ENCODE measurements at regions not wholly inside any gene's neighbourhood (a gene's known extent, or its start where the extent isn't known, plus 50 kb on each side); places are given as distances from the start of the nearest gene placed in this dataset.

- Mint-ChIP-seq H3K9me3 (no peaks in the 10 kb centered on the region), H3K36me3 (no peaks in the 10 kb centered on the region), H3K27me3 (ENCODE audit: low read depth in 2 of 2) (peaks cover 3 to 8% of the 10 kb centered on the region in 2 donors), H3K4me1 (no peaks in the 10 kb centered on the region), H3K4me3 (no peak overlapping the region), H3K27ac (no peak overlapping the region)
- no peaks in the 10 kb centered on the region for H3K36me3 ChIP-seq (ENCODE audit: control insufficient read depth, insufficient read depth, low read length)
- DNase-seq (no peak), ATAC-seq (no peak)
- peaks cover 4% of the 10 kb centered on the region for H3K27me3 ChIP-seq (ENCODE audit: control insufficient read depth, insufficient read depth, low read length)
- H3K4me3 ChIP-seq (ENCODE audit: low read length), result no peak overlapping the region
- intact Hi-C loops (cut with micrococcal nuclease), result no loop called here
- no peaks in the 10 kb centered on the region for H3K9me3 ChIP-seq (ENCODE audit: control insufficient read depth, insufficient read depth, low read length)
- no peak overlapping the region for H3K27ac ChIP-seq (ENCODE audit: low read length)
- H3K4me1 ChIP-seq (ENCODE audit: control insufficient read depth, insufficient read depth, low read length), result no peaks in the 10 kb centered on the region
- 92% methylated on average over 7 of the region's 7 CpGs for WGBS (ENCODE audit: insufficient coverage)
- no peak for TF ChIP-seq CTCF (IDR thresholded peaks at IDR 0.05)
These were observed 146.4 kb upstream of the ATXN7L3B start for GRCh38 chr12:74391283-74391682.

GRCh38 chr12:74393272-74393671 lies 144.4 kb upstream of the ATXN7L3B start:
- Histone ChIP-seq H3K9me3 (ENCODE audit: control insufficient read depth, insufficient read depth, low read length) (no peaks in the 10 kb centered on the region), H3K27me3 (ENCODE audit: control insufficient read depth, insufficient read depth, low read length) (peaks cover 4% of the 10 kb centered on the region), H3K4me1 (ENCODE audit: control insufficient read depth, insufficient read depth, low read length) (no peaks in the 10 kb centered on the region), H3K4me3 (ENCODE audit: low read length) (no peak overlapping the region), H3K36me3 (ENCODE audit: control insufficient read depth, insufficient read depth, low read length) (no peaks in the 10 kb centered on the region), H3K27ac (ENCODE audit: low read length) (no peak overlapping the region)
- TF ChIP-seq CTCF (IDR thresholded peaks at IDR 0.05), result no peak
- H3K4me1 Mint-ChIP-seq, result no peaks in the 10 kb centered on the region
- no peak overlapping the region for H3K27ac Mint-ChIP-seq
- peaks cover 8 to 14% of the 10 kb centered on the region in 2 donors for H3K27me3 Mint-ChIP-seq (ENCODE audit: low read depth in 2 of 2)
- ATAC-seq, result no peak
- 78% methylated on average over 2 of the region's 4 CpGs for WGBS (ENCODE audit: insufficient coverage)
- H3K9me3 Mint-ChIP-seq, result no peaks in the 10 kb centered on the region
- no peak for DNase-seq
- H3K36me3 Mint-ChIP-seq, result no peaks in the 10 kb centered on the region
- intact Hi-C loops (cut with micrococcal nuclease), result no loop called here
- no peak overlapping the region for H3K4me3 Mint-ChIP-seq

- Histone ChIP-seq H3K27ac (ENCODE audit: low read length) (no peak overlapping the region), H3K4me3 (ENCODE audit: low read length) (no peak overlapping the region), H3K4me1 (ENCODE audit: control insufficient read depth, insufficient read depth, low read length) (no peaks in the 10 kb centered on the region), H3K36me3 (ENCODE audit: control insufficient read depth, insufficient read depth, low read length) (no peaks in the 10 kb centered on the region), H3K27me3 (ENCODE audit: control insufficient read depth, insufficient read depth, low read length) (peaks cover 4% of the 10 kb centered on the region), H3K9me3 (ENCODE audit: control insufficient read depth, insufficient read depth, low read length) (no peaks in the 10 kb centered on the region)
- intact Hi-C loops (cut with micrococcal nuclease), result no loop called here
- no peak for ATAC-seq
- Mint-ChIP-seq H3K4me1 (no peaks in the 10 kb centered on the region), H3K27me3 (ENCODE audit: low read depth in 2 of 2) (peaks cover 11 to 14% of the 10 kb centered on the region in 2 donors), H3K27ac (no peak overlapping the region), H3K36me3 (no peaks in the 10 kb centered on the region), H3K4me3 (no peak overlapping the region), H3K9me3 (no peaks in the 10 kb centered on the region)
- WGBS (ENCODE audit: insufficient coverage), result no CpG with 5 or more reads among the region's 1 CpG
- no peak for DNase-seq
- no peak for TF ChIP-seq CTCF (IDR thresholded peaks at IDR 0.05)
These were observed 143.0 kb upstream of the ATXN7L3B start for GRCh38 chr12:74394647-74395046.

- no peaks in the 10 kb centered on the region for H3K9me3 Mint-ChIP-seq
- no peak overlapping the region for H3K27ac Mint-ChIP-seq
- Histone ChIP-seq H3K4me1 (ENCODE audit: control insufficient read depth, insufficient read depth, low read length) (no peaks in the 10 kb centered on the region), H3K4me3 (ENCODE audit: low read length) (no peak overlapping the region), H3K27ac (ENCODE audit: low read length) (no peak overlapping the region), H3K36me3 (ENCODE audit: control insufficient read depth, insufficient read depth, low read length) (no peaks in the 10 kb centered on the region), H3K27me3 (ENCODE audit: control insufficient read depth, insufficient read depth, low read length) (no peaks in the 10 kb centered on the region), H3K9me3 (ENCODE audit: control insufficient read depth, insufficient read depth, low read length) (no peaks in the 10 kb centered on the region)
- no peak overlapping the region for H3K4me3 Mint-ChIP-seq
- no peaks in the 10 kb centered on the region for H3K36me3 Mint-ChIP-seq
- no peak for ATAC-seq
- 86% methylated on average over 1 of the region's 2 CpGs for WGBS (ENCODE audit: insufficient coverage)
- H3K4me1 Mint-ChIP-seq, result no peaks in the 10 kb centered on the region
- no peak for TF ChIP-seq CTCF (IDR thresholded peaks at IDR 0.05)
- no peak for DNase-seq
- intact Hi-C loops (cut with micrococcal nuclease), result no loop called here
- peaks cover 7 to 20% of the 10 kb centered on the region in 2 donors for H3K27me3 Mint-ChIP-seq (ENCODE audit: low read depth in 2 of 2)
These were observed 136.6 kb upstream of the ATXN7L3B start for GRCh38 chr12:74401035-74401434.

All from natural killer cell (primary cell).